ENCODE measurements at regions not wholly inside any gene's neighbourhood (a gene's known extent, or its start where the extent isn't known, plus 50 kb on each side); places are given as distances from the start of the nearest gene placed in this dataset.
"Not testable (repeated sequence)": the region's sequence is repeated elsewhere in the genome, so short reads cannot be mapped to it uniquely, and the experiment has no call there.

- peak; percentile 76 for DNase-seq (ENCODE audit: low read depth)
These were observed 991.9 kb downstream of the TMEM121 start for GRCh38 chr14:106518054-106518943.

GRCh38 chr14:106522118-106522517 lies 995.7 kb downstream of the TMEM121 start:
- DNase-seq (ENCODE audit: low read depth): not testable (repeated sequence)

- no peak for DNase-seq (ENCODE audit: low read depth)
These were observed 996.6 kb downstream of the TMEM121 start for GRCh38 chr14:106522990-106523389.

GRCh38 chr14:106528717-106529116 lies 1002.3 kb downstream of the TMEM121 start:
- DNase-seq (ENCODE audit: low read depth): no peak

- no peak for DNase-seq (ENCODE audit: low read depth)
These were observed 1003.6 kb downstream of the TMEM121 start for GRCh38 chr14:106530031-106530422.

- DNase-seq (ENCODE audit: low read depth): peak; percentile 24
These were observed 1004.2 kb downstream of the TMEM121 start for GRCh38 chr14:106530423-106531107.

- DNase-seq (ENCODE audit: low read depth): not testable (repeated sequence)
These were observed 1011.2 kb downstream of the TMEM121 start for GRCh38 chr14:106537597-106537996.

GRCh38 chr14:106538201-106538600 lies 1011.8 kb downstream of the TMEM121 start:
- DNase-seq (ENCODE audit: low read depth): no peak

GRCh38 chr14:106547735-106548434 lies 1021.5 kb downstream of the TMEM121 start:
- no peak for DNase-seq (ENCODE audit: low read depth)

- DNase-seq (ENCODE audit: low read depth): no peak
These were observed 1022.7 kb downstream of the TMEM121 start for GRCh38 chr14:106549064-106549463.

- DNase-seq (ENCODE audit: low read depth): no peak
These were observed 1024.9 kb downstream of the TMEM121 start for GRCh38 chr14:106551265-106551664.

GRCh38 chr14:106556211-106556610 lies 1029.8 kb downstream of the TMEM121 start:
- DNase-seq (ENCODE audit: low read depth): not testable (repeated sequence)

- DNase-seq (ENCODE audit: low read depth): peak; percentile 59
These were observed 1030.4 kb downstream of the TMEM121 start for GRCh38 chr14:106556665-106557289.

GRCh38 chr14:106562451-106562850 lies 1036.1 kb downstream of the TMEM121 start:
- DNase-seq (ENCODE audit: low read depth): no peak

GRCh38 chr14:106564058-106564643 lies 1037.8 kb downstream of the TMEM121 start:
- peak; percentile 54 for DNase-seq (ENCODE audit: low read depth)

GRCh38 chr14:106578481-106578880 lies 1052.1 kb downstream of the TMEM121 start:
- no peak for DNase-seq (ENCODE audit: low read depth)

GRCh38 chr14:106579084-106579483 lies 1052.7 kb downstream of the TMEM121 start:
- no peak for DNase-seq (ENCODE audit: low read depth)

GRCh38 chr14:106585692-106586091 lies 1059.3 kb downstream of the TMEM121 start:
- no peak for DNase-seq (ENCODE audit: low read depth)

GRCh38 chr14:106586098-106586704 lies 1059.8 kb downstream of the TMEM121 start:
- peak; percentile 45 for DNase-seq (ENCODE audit: low read depth)

GRCh38 chr14:106591539-106591938 lies 1065.2 kb downstream of the TMEM121 start:
- not testable (repeated sequence) for DNase-seq (ENCODE audit: low read depth)
